ENCODE measurements at regions not wholly inside any gene's neighbourhood (a gene's known extent, or its start where the extent isn't known, plus 50 kb on each side); places are given as distances from the start of the nearest gene placed in this dataset.

DNA sequence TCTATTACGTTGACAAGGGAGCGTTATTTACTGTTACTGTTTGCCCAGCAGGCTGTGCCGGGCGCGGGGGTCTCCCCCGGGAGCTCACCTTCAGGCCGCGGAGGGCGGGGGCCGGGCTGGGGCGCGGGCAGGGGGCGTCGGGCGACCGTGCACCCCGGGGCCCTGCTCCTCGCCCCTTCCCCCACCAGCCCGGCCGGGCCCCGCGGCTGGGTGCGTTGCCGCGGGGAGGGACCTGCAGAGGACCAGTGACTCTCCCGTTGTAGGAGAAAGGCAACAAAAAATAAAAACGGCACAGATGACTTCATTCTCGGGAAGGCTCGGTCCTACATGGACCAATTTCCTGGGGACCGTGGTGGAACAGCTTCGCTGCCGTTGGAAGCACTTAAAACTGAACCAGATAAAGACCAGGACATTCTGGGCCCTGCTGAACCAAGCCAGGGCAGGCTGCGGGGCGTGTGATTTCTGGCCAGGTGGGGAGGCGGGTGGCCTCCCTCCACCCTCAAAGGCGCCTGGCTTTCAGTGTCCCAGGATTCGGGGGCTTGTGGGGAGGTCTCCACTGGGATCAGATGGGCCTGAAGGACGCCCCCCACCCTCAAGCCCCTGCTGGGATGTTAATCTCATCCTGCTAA lies 57.4 kb downstream of the IGLL1 start:
- DNase-seq, result peak in 3 of 58 donors; percentile 9 to 29 (median 11)

DNA sequence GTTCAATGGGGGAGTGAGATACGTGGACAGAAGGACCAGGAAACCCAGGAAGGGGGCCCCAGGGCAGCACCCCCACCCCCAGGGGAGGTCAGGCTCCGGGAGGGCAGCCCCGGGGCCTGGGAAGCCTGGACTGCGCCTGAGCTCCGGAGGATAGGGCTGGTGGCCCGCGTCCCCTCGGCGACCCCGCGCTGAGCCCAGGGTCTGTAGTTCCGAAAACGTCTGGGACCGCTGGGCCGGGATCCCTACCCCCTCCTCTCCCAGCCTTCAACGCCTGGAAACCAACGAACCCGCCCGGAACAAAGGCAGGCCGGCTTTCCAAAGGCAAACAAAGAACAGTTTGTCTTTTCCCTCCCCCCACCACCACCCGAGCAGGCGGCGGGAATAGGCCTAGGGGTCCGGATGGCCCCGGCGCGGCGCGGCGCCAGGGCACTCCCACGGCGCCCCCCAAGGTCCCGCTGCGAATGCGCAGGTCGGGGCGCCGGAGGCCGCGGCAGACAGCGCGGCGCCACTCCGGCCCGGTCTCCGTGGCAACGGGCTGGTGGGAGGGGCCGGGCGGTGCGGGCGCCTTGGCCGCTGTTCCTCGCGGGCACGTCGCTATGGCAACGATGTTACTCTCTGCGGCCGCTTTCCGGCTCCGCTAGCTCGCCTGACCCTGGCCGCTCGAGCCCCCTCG lies 58.5 kb downstream of the IGLL1 start:
- DNase-seq, result peak; percentile 25 to 95 (median 88)

DNA sequence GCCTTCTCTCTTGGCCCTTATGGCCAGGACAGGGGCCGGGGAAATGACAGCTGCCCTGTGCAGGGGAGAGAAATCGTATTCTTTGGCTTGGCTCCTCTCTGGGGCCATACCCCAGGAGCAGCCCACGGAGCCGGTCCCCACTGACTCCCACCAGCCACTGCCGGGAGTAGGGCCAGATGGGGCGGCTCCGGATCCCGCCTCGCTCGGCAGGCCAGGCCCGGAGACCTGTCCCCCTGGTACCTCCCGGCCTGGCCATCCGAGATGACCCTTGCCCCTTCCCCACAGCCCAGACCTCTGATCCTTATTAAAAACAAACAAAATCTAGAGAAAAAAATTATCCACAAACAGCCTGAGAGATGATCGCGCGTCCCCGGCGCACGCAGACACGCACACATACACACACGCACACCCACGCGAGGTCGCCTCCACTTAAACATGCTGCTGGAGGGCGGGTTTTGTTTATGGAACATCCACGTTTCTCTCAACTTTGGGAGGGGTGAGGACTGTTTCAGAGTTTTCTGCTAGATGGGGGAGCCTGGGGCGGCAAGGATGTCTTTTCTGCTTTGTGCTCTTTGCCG lies 59.1 kb downstream of the IGLL1 start:
- peak in 16 of 58 donors; percentile 21 to 60 (median 46) for DNase-seq

DNA sequence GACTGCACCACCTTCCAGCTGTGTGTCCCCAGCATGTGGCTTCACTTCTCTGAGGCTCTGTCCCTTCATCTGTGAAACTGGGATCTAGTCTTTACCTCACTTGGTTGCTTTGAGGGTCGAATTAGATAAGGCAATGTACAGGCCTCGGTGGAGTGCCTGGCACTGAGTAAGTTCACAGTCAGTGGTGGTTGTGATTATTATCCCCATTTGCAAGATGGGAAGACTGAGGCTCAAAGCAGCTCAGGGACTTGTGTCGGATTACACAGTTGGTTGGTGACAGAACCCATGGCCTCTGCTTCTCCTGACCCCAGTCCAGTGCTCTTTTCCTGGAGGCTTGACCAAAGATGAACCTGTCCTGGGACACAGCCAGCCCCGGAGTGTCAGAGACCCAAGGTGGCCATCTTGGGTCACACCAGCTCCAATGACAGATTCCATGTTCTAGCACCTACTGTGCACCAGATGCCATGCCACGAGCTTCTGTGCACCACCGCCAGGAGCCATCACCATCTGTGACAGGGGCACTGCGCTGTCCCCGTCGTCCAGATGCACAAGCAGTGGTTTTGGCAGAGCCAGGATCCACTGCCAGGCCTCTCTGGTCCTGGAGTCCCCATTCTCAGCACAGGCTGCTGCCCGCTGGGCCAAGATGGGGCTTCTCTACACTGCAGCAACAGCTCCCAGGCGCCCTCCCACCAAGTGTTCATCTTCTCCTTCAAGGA lies 60.5 kb downstream of the IGLL1 start:
- DNase-seq, result no peak

DNA sequence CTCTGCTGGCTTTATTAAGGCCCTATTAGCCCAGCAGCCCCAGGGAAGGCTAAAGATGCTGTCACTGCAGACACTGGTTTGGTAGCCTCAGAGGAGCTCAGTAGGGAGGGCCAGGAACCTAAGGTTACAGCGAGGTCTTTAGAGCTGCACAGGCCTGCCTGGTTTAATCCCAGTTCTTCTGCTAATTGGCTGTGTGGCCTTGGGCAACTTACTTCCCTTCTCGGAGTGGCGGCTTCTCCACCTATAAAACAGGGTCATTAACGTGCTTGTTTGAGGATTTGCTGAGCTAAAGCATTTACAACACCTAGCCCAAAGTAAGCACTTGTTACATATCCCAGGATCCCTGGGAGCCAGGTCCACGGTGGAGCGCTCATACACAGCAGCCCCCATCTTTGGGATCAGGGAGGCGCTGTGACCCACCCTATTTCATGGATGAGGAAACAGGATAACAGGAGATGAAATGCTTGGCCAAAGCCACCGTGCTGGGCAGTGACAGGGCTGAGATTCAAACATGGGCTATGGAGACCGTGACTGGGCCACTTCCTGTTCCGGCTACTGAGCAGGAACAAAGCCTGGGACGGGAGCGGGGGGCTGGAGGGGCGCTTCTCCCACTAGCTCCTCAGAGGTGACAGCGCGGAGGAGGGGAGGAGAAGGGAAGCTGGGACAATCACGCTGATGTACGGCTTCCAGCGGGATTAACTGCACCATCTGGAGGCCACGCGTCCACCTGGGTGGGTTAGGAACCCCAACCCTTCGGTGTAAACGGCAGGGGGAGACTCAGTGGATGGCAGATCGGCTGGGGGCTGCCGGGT lies 61.5 kb downstream of the IGLL1 start:
- no peak for DNase-seq

DNA sequence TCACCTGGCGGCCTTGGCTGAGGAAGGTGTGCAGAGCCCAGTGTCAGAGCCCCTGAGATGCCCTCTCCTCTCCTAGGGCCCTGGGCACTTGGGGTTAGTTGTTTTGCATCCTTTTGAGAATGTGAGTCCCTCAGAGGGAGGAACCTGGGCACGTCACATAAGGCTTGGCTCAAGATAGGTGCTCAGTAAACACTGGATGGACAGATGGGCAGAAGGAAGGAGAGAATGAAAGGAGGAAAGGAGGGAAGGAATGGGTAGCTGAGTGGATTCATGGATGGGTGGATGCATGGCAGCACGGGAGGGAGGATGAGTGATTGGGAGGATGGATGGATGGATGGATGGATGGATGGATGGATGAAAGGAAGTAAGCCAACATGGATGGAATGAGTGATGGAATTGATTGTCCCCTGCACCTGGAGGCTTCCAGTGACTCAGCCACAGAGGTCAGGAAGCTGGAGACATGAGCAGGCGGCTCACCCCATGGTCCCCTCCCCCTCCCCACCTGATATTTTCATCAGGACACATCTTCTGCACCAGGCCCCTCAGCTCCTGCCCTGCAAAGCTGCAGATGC lies 62.2 kb downstream of the IGLL1 start:
- DNase-seq, result no peak

DNA sequence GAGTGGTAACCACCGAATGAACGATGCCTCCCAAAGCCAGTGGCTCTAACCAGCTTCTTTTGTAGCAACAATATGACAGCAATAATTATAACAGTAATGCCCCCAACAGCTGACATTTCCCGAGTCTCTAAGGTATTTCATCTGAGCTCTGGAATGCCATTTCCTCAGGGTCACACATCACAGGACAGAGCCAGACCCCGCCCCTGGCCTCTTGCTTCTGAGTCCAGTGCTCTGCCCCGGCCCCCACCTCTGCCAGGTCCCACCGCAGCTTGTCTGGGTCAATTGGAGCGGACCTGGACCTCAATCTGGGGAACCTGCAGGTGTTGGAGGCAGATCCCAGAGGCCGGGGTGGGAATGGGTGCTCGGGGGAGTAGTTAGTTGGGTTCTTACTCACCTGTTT lies 63.8 kb downstream of the IGLL1 start:
- DNase-seq, result no peak

DNA sequence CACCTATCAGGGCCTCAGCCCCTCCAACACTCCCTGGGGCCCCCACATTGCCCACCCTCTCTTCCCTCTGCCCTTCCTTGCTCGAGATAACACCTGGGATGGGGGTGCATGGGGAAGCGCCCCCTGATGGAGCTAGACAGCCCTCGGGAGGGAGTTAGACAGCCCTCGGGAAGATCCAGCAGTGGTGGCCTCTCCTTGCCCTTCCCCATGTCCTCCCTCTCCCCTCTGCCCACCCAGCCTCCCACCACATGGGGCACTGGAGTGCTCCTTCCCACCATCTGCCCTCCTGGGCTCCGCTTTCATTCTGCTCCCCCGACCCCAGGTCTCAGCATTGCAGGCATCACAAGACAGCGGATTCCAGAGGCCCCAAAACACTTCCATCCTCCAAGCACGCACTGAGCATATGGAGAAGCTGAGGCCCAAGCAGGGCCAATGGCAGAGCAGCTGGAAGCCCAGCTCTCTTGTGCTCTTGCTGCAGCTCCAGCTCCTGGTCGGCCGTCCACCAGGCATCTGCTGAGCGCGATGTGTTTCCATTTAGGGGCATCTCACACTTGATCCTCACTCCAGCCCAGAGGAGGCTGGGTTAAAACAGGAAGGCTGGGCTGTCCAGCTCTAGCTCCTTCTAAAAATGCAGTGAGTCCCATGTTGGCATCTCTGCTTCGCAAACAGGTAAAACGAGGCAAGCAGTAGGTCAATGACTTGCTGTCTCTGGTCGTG lies 65.6 kb downstream of the IGLL1 start:
- DNase-seq, result no peak

DNA sequence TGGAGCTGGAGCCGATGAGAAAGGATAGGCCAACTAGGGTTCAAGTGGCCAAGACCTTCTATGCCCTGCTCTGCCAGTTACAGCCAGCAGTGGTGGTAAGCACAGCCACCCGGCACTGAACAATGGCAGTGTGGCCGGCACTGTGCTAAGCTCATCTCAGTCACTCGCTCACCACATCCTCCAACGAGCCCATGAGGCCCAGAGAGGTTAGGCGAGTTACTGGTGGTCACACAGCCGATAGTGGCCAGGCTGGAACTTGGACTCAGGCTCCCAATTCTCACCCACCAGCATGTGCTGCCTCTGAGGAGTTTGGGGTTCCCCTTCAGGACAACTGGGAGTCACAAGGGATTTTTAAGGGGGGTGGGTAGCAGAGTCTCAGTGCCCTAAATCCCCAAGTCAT lies 66.4 kb downstream of the IGLL1 start:
- DNase-seq, result no peak

DNA sequence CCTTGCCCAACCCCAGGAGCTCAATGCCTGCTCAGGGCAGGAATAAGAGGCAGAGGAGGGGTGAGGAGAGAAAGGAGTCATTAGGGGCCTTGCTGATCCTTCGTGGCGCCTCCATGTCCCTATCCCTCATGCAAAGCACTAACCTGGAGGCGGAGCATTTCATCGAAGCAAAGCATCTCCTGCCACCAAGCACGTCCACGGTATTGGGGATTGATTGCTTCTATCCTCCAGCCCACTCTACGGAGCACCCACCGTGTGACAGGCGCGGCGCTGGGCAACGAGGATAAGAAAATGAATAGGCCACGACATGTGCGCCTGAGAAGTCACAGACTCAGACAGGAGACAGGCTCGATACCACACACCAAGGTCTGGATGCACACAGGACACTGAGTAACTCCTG lies 67.0 kb downstream of the IGLL1 start:
- DNase-seq, result no peak

DNA sequence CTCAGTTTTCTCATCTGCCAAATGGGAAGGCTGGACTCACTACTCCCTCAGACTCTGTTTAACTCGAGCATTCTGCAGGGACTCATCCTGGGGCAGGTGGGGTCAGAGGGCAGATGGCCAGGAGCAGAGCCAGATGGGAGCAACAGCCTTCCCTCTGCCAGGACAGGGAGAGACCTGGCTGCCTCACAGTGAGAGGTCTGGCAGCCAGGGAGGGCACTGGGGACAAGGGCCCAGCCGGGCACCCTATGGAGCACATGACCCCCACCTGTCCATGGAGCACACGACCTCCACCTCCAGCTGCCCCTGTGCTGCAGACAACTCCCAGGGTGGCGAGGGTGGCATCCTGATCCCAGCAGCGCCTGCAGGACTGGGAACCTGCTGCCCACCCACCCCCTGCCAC lies 67.4 kb downstream of the IGLL1 start:
- DNase-seq, result no peak

DNA sequence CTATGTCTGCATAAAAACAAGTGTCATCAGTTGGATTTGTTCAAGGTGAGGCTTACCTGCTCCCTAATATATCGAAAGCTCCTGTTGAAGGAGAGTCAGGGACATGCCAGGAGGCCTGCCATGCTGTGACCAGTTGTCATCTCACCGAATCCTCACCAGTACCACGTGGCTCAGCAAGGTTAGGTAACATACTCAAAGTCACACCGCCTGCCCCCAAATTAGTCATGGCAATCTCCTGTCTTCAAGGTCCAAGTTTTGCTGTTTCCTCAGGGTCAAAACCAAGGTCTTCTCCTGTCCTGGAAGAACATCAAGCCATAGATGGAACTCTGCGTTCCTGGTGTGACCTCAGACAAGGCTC lies 67.8 kb downstream of the IGLL1 start:
- no peak for DNase-seq

DNA sequence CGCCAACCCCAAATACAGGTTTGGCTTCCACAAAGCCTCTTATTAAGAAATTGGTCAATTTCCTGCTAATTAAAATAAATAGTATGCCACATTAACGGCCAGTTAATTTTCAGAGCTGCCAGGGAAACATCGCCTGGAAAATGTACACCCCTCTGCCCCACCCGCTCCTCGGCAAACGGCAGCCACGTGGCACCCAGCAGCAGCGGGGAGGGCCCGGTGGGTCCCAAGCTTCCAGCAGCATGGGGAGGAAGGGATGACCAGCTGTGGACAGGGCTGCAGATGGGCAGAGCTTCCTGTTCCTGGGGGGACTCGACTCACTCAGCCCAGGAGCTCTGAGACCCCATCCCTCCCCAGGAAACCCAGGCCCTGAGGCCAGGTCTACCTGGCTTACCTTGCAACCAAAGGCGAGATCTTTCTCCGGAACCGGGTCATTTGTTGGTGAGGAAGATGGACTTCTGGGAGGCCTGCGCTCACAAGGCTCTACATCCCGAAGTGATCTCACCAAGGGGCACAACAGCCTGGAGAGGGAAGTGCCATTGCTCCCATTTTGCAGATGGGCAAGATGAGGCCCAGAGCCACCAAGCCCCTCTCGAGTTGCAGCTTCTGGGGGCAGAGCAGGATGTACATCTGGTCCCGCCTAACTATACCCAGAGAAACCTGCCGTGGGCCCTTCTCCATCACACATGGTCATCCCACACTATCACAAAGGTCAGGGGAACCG lies 68.3 kb downstream of the IGLL1 start:
- no peak for DNase-seq

DNA sequence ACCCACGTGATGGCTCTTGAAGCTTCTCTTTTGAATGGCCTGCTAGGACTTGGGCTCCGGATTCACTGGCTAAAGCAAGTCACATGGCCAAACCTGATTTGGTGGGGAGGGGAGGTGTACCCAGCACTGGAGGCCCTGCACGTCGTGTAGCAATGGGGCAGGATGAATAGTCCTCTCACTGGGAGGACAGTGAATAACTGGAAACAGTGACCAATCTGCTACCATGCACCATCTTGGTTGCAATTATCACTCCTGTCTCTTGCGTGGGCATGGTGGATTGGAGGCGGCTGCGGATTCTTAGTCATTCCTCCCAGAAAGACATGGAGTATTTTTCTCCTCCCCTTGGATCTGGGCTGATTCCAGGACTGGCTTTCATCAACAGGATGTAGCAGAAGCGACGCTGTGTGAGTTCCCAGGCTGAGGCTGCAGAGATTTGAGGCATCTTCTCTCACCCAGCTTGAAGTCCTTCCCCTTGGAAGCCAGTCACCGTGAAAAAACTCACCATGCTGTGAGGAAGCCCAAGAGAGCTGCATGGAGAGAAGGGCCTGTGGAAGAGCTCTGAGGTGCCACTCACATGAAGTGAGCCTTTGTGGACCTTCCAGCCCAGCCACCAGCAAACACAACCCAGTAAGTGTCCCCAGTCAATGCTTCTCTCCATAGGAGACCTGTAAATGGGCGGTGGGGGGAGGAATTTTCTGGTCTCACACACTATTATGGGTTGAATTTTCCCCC lies 70.4 kb downstream of the IGLL1 start:
- peak in 11 of 58 donors; percentile 12 to 69 (median 25) for DNase-seq

DNA sequence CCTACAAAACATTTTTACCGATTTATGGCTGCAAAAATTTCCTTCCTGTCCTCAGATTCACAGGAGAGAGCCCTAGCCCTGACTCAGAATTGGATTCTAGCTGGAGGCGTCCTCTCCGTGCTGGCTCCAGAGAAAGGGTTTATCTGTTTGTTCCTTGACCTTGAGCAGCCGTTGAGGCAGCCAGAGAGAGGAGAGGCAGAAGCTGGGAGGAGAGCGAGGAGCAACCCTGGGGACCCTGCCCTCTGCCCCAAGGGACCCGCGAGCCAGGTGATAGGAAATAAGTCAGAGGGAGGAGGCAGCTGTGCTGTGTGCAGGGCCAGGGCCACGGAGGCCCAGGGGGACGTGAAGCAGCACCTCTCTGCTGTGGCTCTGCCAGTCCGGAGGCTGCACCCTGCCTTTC lies 75.6 kb downstream of the IGLL1 start:
- DNase-seq, result no peak

DNA sequence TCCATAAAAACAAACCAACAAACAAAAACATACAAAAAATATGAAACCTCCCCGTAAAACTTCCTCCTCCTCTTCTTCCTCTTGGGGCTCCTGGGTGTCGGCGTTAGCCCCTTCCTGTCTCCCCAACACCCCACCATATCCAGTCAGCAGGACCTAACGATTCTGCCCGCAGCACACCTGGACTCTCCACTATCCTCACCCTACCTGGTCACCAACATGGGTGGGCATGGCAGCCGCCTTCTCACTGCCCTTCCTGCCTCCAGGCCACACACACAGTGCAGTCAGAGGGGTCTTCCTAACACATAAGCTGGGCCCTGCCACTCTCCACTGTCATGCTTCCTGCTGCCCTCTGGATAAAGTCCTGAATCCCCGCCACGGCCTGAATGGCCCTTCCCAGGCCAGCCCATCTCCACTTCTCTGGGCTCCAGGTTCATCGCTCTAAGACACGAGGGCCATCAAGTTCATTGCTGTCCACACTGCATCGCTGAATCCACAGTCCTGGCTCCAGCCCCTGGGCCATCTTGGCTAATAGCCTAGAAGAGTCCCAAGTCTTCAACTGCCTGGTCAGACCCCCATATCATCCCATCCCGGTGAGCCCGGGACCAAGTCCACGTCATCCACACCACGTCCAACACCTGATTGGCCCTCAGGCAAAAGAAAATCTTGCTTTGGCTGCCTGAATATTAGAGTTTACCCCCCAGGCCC lies 76.2 kb downstream of the IGLL1 start:
- DNase-seq, result no peak

DNA sequence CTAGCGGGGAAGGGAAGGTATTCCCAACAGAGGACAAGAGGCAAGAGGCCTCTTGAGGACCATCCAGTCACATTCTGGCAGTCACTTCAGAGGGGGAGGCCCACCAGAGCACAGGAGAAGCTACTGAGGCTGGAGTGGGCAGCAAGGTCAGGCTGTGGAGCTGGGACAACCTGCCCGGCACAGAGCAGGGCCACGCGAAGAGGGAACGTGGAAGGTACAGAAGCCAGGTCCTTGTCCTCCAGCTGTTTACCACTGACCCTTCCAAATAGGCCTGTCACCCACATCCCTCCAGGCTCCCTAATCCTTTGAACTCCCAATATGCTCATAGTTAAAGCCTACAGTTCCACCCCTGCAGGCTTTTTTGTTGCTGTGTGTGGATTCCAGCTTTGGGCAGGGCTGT lies 76.9 kb downstream of the IGLL1 start:
- no peak for DNase-seq

DNA sequence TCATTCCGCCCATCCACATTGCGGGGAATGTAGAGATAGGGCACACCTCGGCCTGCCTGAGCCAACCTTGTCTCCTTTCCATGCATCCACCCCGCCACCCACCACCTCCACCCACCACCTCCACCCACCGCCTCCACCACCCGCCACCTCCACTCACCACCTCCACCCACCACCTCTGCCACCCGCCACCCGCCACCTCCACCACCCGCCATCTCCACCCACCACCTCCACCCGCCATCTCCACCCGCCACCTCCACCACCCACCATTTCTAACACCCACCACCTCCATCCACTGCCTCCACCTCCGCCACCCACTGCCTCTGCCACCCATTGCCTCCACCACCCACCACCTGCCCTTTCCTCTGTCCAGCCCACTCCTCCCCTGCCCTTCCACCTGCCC lies 78.4 kb downstream of the IGLL1 start:
- DNase-seq, result no peak

DNA sequence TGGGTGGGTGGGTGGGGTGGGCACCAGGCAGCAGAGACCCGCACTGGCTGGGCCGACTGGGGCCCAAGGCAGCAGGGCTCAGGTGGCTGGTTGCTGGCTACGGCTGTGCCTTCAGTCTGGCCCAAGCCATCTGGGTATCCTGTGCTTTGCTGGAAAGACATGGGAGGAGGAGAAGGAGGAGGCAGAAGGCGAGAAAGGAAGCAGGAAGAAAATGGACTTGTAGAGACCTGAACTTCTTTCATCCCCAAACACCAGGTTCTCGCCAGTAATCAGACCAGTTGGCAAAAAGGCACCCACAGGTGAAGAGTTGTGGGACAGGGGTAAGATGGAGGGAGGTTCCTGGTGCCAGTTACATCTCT lies 78.8 kb downstream of the IGLL1 start:
- no peak for DNase-seq

Data from anterior cingulate cortex (tissue), 58 donors.